ENCODE measurements at regions not wholly inside any gene's neighbourhood (a gene's known extent, or its start where the extent isn't known, plus 50 kb on each side); places are given as distances from the start of the nearest gene placed in this dataset.

DNA sequence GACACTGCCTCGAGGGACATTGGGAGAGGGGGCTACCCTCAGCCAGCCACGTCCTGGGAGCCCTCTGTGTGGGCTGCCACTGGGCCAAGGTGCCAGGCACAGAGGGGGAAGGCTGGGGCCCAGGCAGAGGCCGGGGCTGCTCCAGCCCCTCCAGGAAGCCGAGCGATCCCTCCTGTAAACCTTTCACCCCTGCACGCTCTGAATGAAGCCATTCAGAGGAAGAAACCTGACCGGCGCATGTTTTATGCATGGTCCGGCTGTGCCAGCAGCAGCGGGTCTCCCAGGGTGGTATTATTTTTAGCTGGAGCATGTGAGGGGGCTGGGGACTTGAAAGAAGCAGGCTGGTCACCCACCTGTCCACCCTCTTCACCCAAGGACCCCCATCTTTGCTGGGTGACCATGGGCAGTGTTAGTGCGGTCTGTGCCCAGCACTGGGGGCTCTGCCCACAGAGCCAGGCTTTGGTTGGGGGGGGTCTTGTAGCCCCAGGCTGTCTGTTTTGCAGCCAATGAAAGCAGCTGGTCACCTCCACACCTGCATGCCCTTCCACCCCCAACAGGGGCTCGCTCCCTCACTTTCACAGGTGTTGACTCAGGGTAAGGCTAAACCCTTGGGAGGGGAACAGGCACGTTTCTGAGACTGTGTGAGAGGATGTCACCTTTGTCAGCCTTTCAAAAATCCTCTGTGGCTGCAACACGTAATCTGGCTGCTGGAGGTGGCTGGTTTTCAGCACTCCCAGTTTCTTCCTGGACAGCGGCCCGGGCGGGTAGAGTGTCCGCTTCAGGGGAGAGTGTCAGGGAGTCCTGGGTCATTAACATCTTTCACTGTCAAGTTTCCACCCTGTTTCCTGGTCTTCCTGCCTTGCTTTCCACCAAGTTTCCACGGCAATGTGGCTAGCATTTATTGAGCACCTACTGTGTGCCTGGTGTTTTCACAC is 77.1 kb upstream of the BRD7 start:
- ChIA-PET CTCF (ENCODE audit: unreplicated experiment) (no interaction called here), POLR2A (no interaction called here)

DNA sequence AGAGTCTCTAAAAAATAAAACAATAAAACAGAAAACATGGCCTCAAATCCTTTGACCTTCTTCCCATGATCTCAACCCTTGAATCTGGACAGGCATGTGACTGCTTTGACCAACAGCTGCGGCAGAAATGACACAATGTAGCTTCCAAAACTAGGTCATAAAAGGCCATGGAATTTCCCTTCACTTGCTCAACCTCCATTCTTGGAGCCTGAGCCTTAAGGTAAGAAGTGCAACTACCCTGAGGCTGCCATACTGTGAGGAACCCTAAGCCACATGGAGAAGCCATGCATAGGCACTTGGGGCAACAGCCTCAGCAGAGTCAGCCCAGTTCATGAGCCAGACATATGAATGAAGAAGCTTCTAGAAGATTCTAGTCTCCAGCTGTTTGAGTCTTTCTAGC is 75.7 kb upstream of the BRD7 start:
- no TSS peak for BruUV-seq (replicated peaks)
- POLR2A ChIA-PET, result interaction anchor here (1.6 kb wide), 1 partner anchor 12 kb away, joined by 4 read pairs; no protein-coding TSS in a partner anchor
- Histone ChIP-seq H3K27ac (ENCODE audit: low read depth, low read length, poor library complexity, severe bottlenecking) (no peak overlapping the region), H3K36me3 (ENCODE audit: insufficient read depth, low read length) (no peaks in the 10 kb centered on the region), H3K9me3 (ENCODE audit: low read length) (peaks cover 15% of the 10 kb centered on the region; the same call in 1 of the 2 replicates), H3K4me2 (ENCODE audit: low read length) (no peak overlapping the region), H3K4me3 (ENCODE audit: low read depth, low read length, poor library complexity, severe bottlenecking) (no peak overlapping the region), H3K4me1 (ENCODE audit: insufficient read depth, low read length, poor library complexity, severe bottlenecking) (no peaks in the 10 kb centered on the region), H4K20me1 (ENCODE audit: insufficient read depth, low read length) (no peaks in the 10 kb centered on the region), H3K79me2 (ENCODE audit: insufficient read depth, low read depth, low read length) (no peaks in the 10 kb centered on the region), H3K9me2 (ENCODE audit: insufficient read depth, low read length) (no peaks in the 10 kb centered on the region), H2AFZ (ENCODE audit: low read length) (no peak overlapping the region)
- DNase-seq (ENCODE audit: low spot score), result no peak
- TF ChIP-seq EZH2phosphoT487 (IDR thresholded peaks at IDR 0.05; ENCODE audit: borderline replicate concordance, low read depth, low read length), result no peak
- TF ChIP-seq, protein P1, sequence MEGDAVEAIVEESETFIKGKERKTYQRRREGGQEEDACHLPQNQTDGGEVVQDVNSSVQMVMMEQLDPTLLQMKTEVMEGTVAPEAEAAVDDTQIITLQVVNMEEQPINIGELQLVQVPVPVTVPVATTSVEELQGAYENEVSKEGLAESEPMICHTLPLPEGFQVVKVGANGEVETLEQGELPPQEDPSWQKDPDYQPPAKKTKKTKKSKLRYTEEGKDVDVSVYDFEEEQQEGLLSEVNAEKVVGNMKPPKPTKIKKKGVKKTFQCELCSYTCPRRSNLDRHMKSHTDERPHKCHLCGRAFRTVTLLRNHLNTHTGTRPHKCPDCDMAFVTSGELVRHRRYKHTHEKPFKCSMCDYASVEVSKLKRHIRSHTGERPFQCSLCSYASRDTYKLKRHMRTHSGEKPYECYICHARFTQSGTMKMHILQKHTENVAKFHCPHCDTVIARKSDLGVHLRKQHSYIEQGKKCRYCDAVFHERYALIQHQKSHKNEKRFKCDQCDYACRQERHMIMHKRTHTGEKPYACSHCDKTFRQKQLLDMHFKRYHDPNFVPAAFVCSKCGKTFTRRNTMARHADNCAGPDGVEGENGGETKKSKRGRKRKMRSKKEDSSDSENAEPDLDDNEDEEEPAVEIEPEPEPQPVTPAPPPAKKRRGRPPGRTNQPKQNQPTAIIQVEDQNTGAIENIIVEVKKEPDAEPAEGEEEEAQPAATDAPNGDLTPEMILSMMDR (conservative IDR thresholded peaks at IDR 0.05; ENCODE audit: low read length), result no peak
- intact Hi-C loops (cut with micrococcal nuclease; ENCODE audit: unreplicated experiment), result no loop called here
- CTCF ChIA-PET (ENCODE audit: unreplicated experiment), result interaction anchor here (0.6 kb wide), 1 partner anchor 151 kb away, joined by 4 read pairs; no protein-coding TSS in a partner anchor

More for the DNA sequence above, 77.1 kb upstream of the BRD7 start:
- Histone ChIP-seq H2AFZ (ENCODE audit: low read length) (no peak overlapping the region), H3K4me3 (ENCODE audit: low read depth, low read length, poor library complexity, severe bottlenecking) (no peak overlapping the region), H4K20me1 (ENCODE audit: insufficient read depth, low read length) (no peaks in the 10 kb centered on the region), H3K4me2 (ENCODE audit: low read length) (no peak overlapping the region), H3K4me1 (ENCODE audit: insufficient read depth, low read length, poor library complexity, severe bottlenecking) (no peaks in the 10 kb centered on the region), H3K79me2 (ENCODE audit: insufficient read depth, low read depth, low read length) (no peaks in the 10 kb centered on the region), H3K36me3 (ENCODE audit: insufficient read depth, low read length) (no peaks in the 10 kb centered on the region), H3K9me2 (ENCODE audit: insufficient read depth, low read length) (no peaks in the 10 kb centered on the region), H3K27ac (ENCODE audit: low read depth, low read length, poor library complexity, severe bottlenecking) (no peak overlapping the region), H3K9me3 (ENCODE audit: low read length) (peaks cover 13% of the 10 kb centered on the region; the same call in 1 of the 2 replicates)
- no TSS peak for BruUV-seq (replicated peaks)
- TF ChIP-seq, protein P1 (conservative IDR thresholded peaks at IDR 0.05; ENCODE audit: low read length), result no peak
- TF ChIP-seq EZH2phosphoT487 (IDR thresholded peaks at IDR 0.05; ENCODE audit: borderline replicate concordance, low read depth, low read length), result no peak
- no peak for DNase-seq (ENCODE audit: low spot score)
- intact Hi-C loops (cut with micrococcal nuclease; ENCODE audit: unreplicated experiment), result no loop called here

DNA sequence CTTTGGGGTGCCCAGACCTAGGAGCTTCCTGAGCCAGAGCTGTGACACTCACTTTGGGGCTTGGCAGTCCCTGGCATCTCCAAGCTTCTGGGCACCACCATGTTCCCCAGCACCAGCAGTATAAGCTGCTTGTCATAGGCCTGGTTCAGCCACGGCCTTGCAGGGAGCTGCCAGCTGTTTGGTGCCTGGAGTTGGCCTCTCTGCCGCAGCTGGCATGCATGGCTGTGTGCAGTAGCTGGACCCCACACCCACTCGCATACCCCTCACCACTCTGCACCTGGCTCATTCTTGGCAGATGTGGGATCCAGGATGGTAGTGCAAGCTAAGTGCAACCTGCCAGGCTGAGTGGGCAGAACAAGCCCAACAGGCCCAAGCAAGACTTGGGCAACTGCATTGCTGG is 73.4 kb upstream of the BRD7 start:
- no peak overlapping the region for H3K4me2 ChIP-seq (ENCODE audit: low read length)
- no peaks in the 10 kb centered on the region for H3K79me2 ChIP-seq (ENCODE audit: insufficient read depth, low read depth, low read length)
- no peak overlapping the region for H2AFZ ChIP-seq (ENCODE audit: low read length)
- H3K36me3 ChIP-seq (ENCODE audit: insufficient read depth, low read length), result no peaks in the 10 kb centered on the region
- intact Hi-C loops (cut with micrococcal nuclease; ENCODE audit: unreplicated experiment), result no loop called here
- H3K4me1 ChIP-seq (ENCODE audit: insufficient read depth, low read length, poor library complexity, severe bottlenecking), result no peaks in the 10 kb centered on the region
- DNase-seq (ENCODE audit: low spot score), result no peak
- no peak overlapping the region for H3K27ac ChIP-seq (ENCODE audit: low read depth, low read length, poor library complexity, severe bottlenecking)
- no peak overlapping the region for H3K4me3 ChIP-seq (ENCODE audit: low read depth, low read length, poor library complexity, severe bottlenecking)
- no peaks in the 10 kb centered on the region for H3K9me2 ChIP-seq (ENCODE audit: insufficient read depth, low read length)
- H4K20me1 ChIP-seq (ENCODE audit: insufficient read depth, low read length), result no peaks in the 10 kb centered on the region
- ChIA-PET POLR2A (interaction anchor here (0.5 to 0.6 kb wide), 2 partner anchors 159 to 890 kb away, joined by 3 read pairs; no protein-coding TSS in a partner anchor), CTCF (ENCODE audit: unreplicated experiment) (interaction anchor here (0.6 kb wide), 1 partner anchor 274 kb away, joined by 3 read pairs; no protein-coding TSS in a partner anchor)
- H3K9me3 ChIP-seq (ENCODE audit: low read length), result peaks cover 23% of the 10 kb centered on the region; the same call in 1 of the 2 replicates
- no peak for TF ChIP-seq EZH2phosphoT487 (IDR thresholded peaks at IDR 0.05; ENCODE audit: borderline replicate concordance, low read depth, low read length)
- TF ChIP-seq, protein P1 (conservative IDR thresholded peaks at IDR 0.05; ENCODE audit: low read length), result no peak
- BruUV-seq (replicated peaks), result no TSS peak
